GM12891 (cell line): ENCODE measurements at regions not wholly inside any gene's neighbourhood (a gene's known extent, or its start where the extent isn't known, plus 50 kb on each side); places are given as distances from the start of the nearest gene placed in this dataset.
A peak's percentile ranks its signal among the peaks of the same experiment; 100 is the strongest.

Source experiments
- DNase-seq: peaks from one replicate; pipeline ENCODE4 v3.0.0; 2011; ENCODE audit warnings: low spot score; ENCODE audit not compliant: insufficient read length
- FAIRE-seq: peaks from 2 replicates; lab custom pipeline; 2011; peaks lifted over from hg19 to GRCh38; lab: Jason Lieb, UNC
- PAX5 ChIP-seq: IDR thresholded peaks from 2 replicates; pipeline ENCODE4 v1.6.1; 2011; ENCODE audit warnings: low read length, moderate library complexity, mild to moderate bottlenecking; ENCODE audit not compliant: insufficient read depth, severe bottlenecking
- POLR2A ChIP-seq: IDR thresholded peaks from 2 replicates; pipeline ENCODE4 v1.6.1; 2011; ENCODE audit warnings: low read depth, low read length, control low read depth
- POLR2AphosphoS5 ChIP-seq: IDR thresholded peaks from 2 replicates; pipeline ENCODE4 v1.6.1; 2011; ENCODE audit warnings: low read depth, low read length, control low read depth
- POU2F2 ChIP-seq: IDR thresholded peaks from 2 replicates; pipeline ENCODE4 v1.6.1; 2011; ENCODE audit warnings: low read depth, mild to moderate bottlenecking, control low read depth, low read length, moderate library complexity
- SPI1 ChIP-seq: IDR thresholded peaks from 2 replicates; pipeline ENCODE4 v1.6.1; 2011; ENCODE audit warnings: low read depth, low read length, control low read depth
- TAF1 ChIP-seq: IDR thresholded peaks from 2 replicates; pipeline ENCODE4 v1.6.1; 2011; ENCODE audit warnings: low read depth, low read length, control low read depth

- DNase-seq (no peak), FAIRE-seq (peak; percentile 61)
- TF ChIP-seq POLR2AphosphoS5 = no peak
- TF ChIP-seq POLR2A = no peak
- no peak for TF ChIP-seq TAF1
- no peak for TF ChIP-seq PAX5
- TF ChIP-seq POU2F2 = no peak
- no peak for TF ChIP-seq SPI1
Measured at GRCh38 chr18:59823596-59824195, 76.1 kb upstream of the PMAIP1 start.

- no peak for DNase-seq
- TF ChIP-seq POLR2AphosphoS5 = no peak
- no peak for TF ChIP-seq SPI1
- no peak for TF ChIP-seq POU2F2
- TF ChIP-seq TAF1 = no peak
- no peak for TF ChIP-seq PAX5
- no peak for TF ChIP-seq POLR2A
- no peak for FAIRE-seq
Measured at GRCh38 chr18:59822612-59823550, 76.9 kb upstream of the PMAIP1 start.

DNA sequence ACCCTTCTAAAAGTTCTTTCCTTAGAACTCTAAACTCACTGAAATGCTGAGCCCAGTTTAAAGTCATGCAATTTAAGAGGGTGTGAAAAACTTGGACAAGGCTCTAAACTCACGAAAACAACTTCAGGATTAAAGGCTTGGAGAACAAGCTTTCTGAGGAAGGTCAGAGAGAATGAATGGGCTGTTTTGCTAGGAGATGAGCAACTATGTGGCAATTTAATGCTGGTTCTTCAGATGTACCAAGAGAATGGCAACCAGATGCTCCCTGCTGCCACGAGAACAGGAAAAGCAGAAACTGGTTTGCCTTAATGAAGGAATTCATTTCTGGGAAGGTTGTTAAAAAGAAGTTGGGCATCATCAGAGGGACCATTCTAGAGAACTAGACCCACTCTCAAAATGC lies 77.8 kb upstream of the PMAIP1 start:
- DNase-seq (no peak), FAIRE-seq (no peak)

GRCh38 chr18:59820663-59821062 lies 79.1 kb upstream of the PMAIP1 start:
- TF ChIP-seq SPI1 (no peak), POU2F2 (no peak), PAX5 (no peak), POLR2AphosphoS5 (no peak)
- no peak for DNase-seq
- FAIRE-seq = peak; percentile 33

More for the DNA sequence above, 77.8 kb upstream of the PMAIP1 start:
- no peak for TF ChIP-seq PAX5
- TF ChIP-seq POLR2A = no peak
- no peak for TF ChIP-seq POU2F2
- TF ChIP-seq POLR2AphosphoS5 = no peak
- TF ChIP-seq SPI1 = no peak
- no peak for TF ChIP-seq TAF1

- DNase-seq = no peak
- TF ChIP-seq PAX5 (no peak), POLR2AphosphoS5 (no peak), SPI1 (no peak), TAF1 (no peak), POU2F2 (no peak), POLR2A (no peak)
- no peak for FAIRE-seq
Measured at GRCh38 chr18:59818769-59819168, 81.0 kb upstream of the PMAIP1 start.

DNA sequence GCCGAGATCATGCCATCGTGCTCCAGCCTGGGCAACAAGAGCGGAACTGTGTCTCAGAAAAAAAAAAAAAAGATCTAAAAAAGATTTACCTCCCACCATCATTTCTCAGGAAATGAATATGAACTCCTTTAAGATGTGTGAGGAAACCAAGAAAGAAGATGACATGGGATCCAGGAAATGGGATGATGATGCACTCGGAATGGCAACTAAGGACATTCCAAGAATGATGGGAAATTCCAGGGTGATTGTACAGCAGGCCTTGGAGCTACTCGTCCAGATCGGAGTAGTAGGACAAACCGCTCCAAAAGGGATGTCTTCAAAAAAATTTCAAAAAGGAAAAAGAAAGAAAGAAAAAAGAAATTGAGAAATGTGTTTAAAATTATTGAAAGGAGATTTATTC lies 84.9 kb upstream of the PMAIP1 start:
- no peak for FAIRE-seq
- no peak for TF ChIP-seq SPI1
- TF ChIP-seq POLR2A = no peak
- TF ChIP-seq PAX5 = no peak
- TF ChIP-seq TAF1 = no peak
- TF ChIP-seq POLR2AphosphoS5 = no peak
- no peak for DNase-seq

DNA sequence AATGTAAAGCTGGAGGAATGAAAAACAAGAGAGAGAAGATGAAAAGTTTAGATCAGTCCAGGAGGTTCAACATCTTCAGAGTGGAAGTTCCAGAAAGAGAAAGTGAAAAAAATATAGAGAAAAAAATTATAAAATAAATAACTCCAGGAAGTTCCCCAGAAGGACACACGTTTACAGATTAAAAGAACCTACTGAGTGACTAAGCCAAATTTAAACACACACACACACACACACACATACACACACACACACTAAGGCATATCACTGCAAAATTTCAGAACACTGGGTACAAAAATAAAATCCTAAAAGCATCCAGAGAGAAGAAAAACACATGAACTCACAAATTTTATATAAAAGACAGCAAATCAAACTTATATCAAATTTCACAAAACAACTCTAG lies 85.9 kb upstream of the PMAIP1 start:
- DNase-seq (no peak), FAIRE-seq (no peak)
- no peak for TF ChIP-seq TAF1
- no peak for TF ChIP-seq POLR2AphosphoS5
- TF ChIP-seq PAX5 = no peak
- TF ChIP-seq POU2F2 = no peak
- no peak for TF ChIP-seq POLR2A
- TF ChIP-seq SPI1 = no peak

DNA sequence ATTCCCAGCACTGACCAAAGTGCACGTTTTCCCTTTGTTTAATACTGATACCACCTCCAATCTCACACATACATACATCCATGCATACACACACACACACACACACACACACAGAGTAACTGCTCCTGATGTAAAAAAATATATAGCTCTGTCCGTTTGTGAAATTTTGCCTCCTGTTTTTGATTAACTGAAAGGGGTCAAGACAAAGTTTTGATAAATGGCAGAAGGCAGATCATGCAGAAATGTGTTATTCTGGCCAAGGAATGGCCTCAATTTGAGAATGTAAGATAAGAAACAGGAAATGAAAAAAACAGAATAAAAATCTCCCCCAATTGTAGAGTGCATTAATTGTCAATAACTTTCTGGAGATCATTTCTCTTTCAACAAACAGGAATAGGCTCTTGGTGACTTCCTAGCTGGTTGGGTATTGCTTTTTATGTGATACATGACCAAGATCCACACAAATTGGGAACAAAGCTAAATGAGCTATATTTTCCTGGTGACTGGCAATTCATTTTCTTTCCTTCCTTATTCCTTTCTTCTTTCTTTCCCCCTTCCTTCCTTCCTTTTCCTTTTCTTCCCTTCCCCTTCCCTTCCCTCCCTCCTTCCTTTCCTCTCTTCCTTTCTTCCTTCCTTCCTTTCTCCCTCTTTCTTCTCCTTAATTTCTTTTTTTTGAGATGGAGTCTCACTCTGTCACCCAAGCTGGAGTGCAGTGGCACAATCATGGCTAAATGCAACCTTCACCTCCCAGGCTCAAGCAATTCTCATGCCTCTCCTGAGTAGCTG lies 88.9 kb upstream of the PMAIP1 start:
- FAIRE-seq (no peak), DNase-seq (no peak)
- TF ChIP-seq POLR2A = no peak
- TF ChIP-seq POU2F2 = no peak
- no peak for TF ChIP-seq POLR2AphosphoS5
- TF ChIP-seq TAF1 = no peak

DNA sequence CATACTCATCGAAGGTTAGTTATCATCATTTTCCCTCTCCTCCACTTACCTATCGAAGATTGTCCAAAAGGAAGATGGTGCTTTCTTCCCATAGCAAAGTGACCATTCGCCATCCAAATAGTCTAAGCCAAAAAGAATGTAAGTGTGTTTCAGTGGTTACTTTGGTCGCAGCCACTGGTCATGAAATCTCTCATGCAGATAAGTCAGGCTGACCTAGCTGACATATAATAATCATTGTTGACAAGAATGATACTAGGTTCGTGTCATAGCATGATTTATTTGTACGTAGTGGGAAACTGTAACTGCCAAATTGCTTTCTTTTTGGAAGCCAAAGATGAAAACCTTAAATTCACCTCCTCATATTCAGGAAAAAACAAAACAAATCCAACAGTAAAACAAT lies 89.6 kb upstream of the PMAIP1 start:
- TF ChIP-seq POU2F2 = no peak
- no peak for TF ChIP-seq PAX5
- no peak for TF ChIP-seq SPI1
- no peak for TF ChIP-seq TAF1
- TF ChIP-seq POLR2A = no peak
- no peak for TF ChIP-seq POLR2AphosphoS5
- DNase-seq (no peak), FAIRE-seq (no peak)

DNA sequence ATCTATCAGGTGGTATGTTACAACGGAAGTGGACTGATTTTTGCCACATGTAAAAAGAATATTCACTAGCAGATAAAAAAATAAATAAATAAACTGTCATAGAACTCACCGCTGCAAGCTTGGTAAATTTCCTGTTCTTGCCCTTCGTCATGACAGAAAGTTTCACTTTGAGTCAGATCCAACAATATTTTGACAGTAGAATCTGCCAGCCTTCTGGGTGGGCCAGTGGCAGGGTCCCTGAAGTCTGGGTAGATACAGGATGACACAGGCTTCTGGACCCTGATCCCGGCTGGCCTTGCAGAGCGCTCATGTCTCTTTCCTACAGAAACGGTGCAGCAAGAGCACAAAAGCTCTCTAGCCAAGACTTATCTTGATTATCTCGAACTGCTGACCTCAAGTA lies 97.8 kb upstream of the PMAIP1 start:
- FAIRE-seq = peak; percentile 57
- no peak for TF ChIP-seq PAX5
- TF ChIP-seq POU2F2 = no peak
- no peak for TF ChIP-seq POLR2A
- TF ChIP-seq SPI1 = no peak
- no peak for TF ChIP-seq TAF1
- TF ChIP-seq POLR2AphosphoS5 = no peak
- peak; percentile 10 for DNase-seq

DNA sequence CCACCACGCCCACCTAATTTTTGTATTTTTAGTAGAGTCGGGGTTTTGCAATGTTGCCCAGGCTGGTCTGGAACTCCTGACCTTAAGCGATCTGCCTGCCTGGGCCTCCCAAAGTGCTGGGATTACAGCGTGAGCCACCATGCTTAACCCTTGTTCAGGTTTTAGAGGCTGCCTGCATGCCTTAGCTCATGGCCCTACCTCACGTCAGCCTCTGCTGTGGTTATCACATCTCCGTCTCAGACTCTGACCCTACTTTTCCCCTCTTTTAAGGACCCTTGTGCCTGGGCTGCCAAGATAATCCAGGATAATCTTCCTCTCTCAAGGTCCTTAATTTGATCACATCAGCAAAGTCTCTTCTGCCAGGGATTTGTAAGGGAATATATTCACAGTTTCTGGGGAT lies 98.2 kb upstream of the PMAIP1 start:
- FAIRE-seq = peak; percentile 35
- TF ChIP-seq POLR2A = no peak
- TF ChIP-seq POLR2AphosphoS5 = no peak
- no peak for TF ChIP-seq TAF1
- no peak for TF ChIP-seq POU2F2
- no peak for TF ChIP-seq PAX5
- TF ChIP-seq SPI1 = no peak
- no peak for DNase-seq
